NB4 (cell line): ENCODE measurements at regions not wholly inside any gene's neighbourhood (a gene's known extent, or its start where the extent isn't known, plus 50 kb on each side); places are given as distances from the start of the nearest gene placed in this dataset.

Experiments
- CTCF ChIP-seq: IDR thresholded peaks from one replicate; pipeline ENCODE4 v1.5.1; 2012; ENCODE audit warnings: low read depth, low read length
- MYC ChIP-seq: IDR thresholded peaks from 2 replicates; pipeline ENCODE4 v1.6.1; 2011; ENCODE audit warnings: low read depth, low read length
- POLR2A ChIP-seq: IDR thresholded peaks from 2 replicates; pipeline ENCODE4 v1.6.1; 2011; ENCODE audit warnings: mild to moderate bottlenecking; ENCODE audit not compliant: insufficient read length; ENCODE audit errors: extremely low read depth

DNA sequence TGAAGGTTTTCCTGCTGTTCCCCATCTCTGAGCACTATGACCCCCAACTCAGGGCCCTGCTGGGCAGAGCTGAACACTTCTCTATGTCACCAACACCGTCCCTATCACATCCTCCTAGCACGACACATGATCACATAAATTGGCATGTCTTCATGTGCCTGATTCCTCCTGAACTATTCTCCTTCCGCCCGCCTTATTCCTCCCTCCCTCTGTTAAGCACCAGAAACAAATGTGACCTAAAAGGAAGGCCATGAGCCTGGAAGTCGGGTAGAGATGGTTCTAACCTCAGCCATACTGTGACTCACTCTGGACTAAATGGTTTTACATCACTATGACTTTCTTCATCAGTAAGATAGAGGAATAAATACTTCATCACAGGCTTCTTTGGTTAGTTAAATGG, 80.8 kb upstream of the DYNLRB2 start:
- no peak for TF ChIP-seq MYC
- TF ChIP-seq POLR2A: no peak
- no peak for TF ChIP-seq CTCF
